Prostate gland (tissue), 2 donors: ENCODE measurements at regions not wholly inside any gene's neighbourhood (a gene's known extent, or its start where the extent isn't known, plus 50 kb on each side); places are given as distances from the start of the nearest gene placed in this dataset.

Experiments used
- DNase-seq: peaks from one replicate; pipeline ENCODE4 v3.0.0-alpha.2; 2019; ENCODE audit warnings: low spot score
- H3K27ac ChIP-seq, 2 donors: fragments of 200-600 bp; sonication (generic); 2 replicates each; pipeline ENCODE4 v1.5.1; 2017 to 2019
- H3K27me3 ChIP-seq: fragments of 200-600 bp; sonication (generic); replicated peaks from 2 replicates; pipeline ENCODE4 v1.5.1; 2019; ENCODE audit not compliant: insufficient read depth
- H3K36me3 ChIP-seq, 2 donors: fragments of 200-600 bp; sonication (generic); 1 replicate in 1 of 2; 2 replicates in 1 of 2; pipeline versions ENCODE4 v1.5.1 to v1.8.1; 2017 to 2019
- H3K4me1 ChIP-seq: fragments of 200-600 bp; sonication (generic); replicated peaks from 2 replicates; pipeline ENCODE4 v1.5.1; 2019
- H3K4me3 ChIP-seq, 2 donors: fragments of 200-600 bp; sonication (generic); 2 replicates each; pipeline ENCODE4 v1.5.1; 2017 to 2019
- H3K9me3 ChIP-seq: fragments of 200-600 bp; sonication (generic); 2 replicates; pipeline ENCODE4 v1.5.1; 2017
- POLR2A ChIP-seq: fragments of 450-650 bp; IDR thresholded peaks from one replicate; pipeline ENCODE4 v1.6.1; 2016; ENCODE audit warnings: antibody characterized with exemption, mild to moderate bottlenecking
- POLR2AphosphoS5 ChIP-seq: sonication (generic); formaldehyde crosslinking; IDR thresholded peaks from one replicate; pipeline ENCODE4 v1.6.1; 2017; ENCODE audit warnings: antibody characterized with exemption
- whole genome bisulfite sequencing: methylation state at CpG from one replicate; pipeline ENCODE4 v1.1.5; 2018; 5-methylcytosine and 5-hydroxymethylcytosine counted together
- intact Hi-C: fragments of 100-400 bp; cut with DNase I; formaldehyde crosslinking; loops from one replicate; pipeline ENCODE4 v1.14.2; 2022
- TF ChIP-seq, protein P1 (sequence below), 4 experiments: fragments of 200-600 bp in 2 of 4; fragments of 450-650 bp in 2 of 4; sonication (generic) in 2 of 4; IDR thresholded peaks; 1 replicate in 3 of 4; 2 replicates in 1 of 4; pipeline ENCODE4 v1.5.1; 2016 to 2019; ENCODE audit warnings: antibody characterized with exemption in 4 of 4, mild to moderate bottlenecking in 2 of 4, moderate library complexity in 2 of 4

DNA sequence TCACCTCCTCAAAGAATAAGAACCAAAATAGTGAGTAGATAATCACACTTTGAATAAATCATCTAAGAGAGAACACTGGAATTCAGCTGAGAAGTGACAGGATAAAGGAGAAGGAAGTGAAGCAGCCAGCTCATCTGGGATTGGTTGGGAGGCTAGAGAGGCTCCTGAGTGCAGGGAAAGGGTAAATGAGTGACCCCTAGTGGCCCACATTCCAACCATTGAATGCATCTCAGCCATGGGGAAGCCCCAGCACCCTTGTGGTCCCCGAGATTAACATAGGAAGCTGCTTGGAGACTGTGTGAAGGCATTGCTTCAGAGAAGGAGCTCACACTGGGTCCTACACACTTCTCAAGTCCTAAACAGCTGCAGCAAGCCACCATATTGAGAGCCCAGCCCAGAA lies 82.3 kb downstream of the JRKL start:
- intact Hi-C loops: no loop called here
- no peaks in the 10 kb centered on the region for H3K9me3 ChIP-seq
- H3K36me3 ChIP-seq: no peaks in the 10 kb centered on the region
- 85% methylated on average over 1 of the region's 1 CpG for WGBS
- no peak for DNase-seq
- no peak overlapping the region for H3K27ac ChIP-seq
- no peak overlapping the region for H3K4me3 ChIP-seq
- no peaks in the 10 kb centered on the region for H3K4me1 ChIP-seq
- H3K27me3 ChIP-seq: no peaks in the 10 kb centered on the region
- TF ChIP-seq, protein P1, sequence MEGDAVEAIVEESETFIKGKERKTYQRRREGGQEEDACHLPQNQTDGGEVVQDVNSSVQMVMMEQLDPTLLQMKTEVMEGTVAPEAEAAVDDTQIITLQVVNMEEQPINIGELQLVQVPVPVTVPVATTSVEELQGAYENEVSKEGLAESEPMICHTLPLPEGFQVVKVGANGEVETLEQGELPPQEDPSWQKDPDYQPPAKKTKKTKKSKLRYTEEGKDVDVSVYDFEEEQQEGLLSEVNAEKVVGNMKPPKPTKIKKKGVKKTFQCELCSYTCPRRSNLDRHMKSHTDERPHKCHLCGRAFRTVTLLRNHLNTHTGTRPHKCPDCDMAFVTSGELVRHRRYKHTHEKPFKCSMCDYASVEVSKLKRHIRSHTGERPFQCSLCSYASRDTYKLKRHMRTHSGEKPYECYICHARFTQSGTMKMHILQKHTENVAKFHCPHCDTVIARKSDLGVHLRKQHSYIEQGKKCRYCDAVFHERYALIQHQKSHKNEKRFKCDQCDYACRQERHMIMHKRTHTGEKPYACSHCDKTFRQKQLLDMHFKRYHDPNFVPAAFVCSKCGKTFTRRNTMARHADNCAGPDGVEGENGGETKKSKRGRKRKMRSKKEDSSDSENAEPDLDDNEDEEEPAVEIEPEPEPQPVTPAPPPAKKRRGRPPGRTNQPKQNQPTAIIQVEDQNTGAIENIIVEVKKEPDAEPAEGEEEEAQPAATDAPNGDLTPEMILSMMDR (IDR thresholded peaks at IDR 0.05): no peak
- no peak for TF ChIP-seq POLR2A
- TF ChIP-seq POLR2AphosphoS5: no peak

DNA sequence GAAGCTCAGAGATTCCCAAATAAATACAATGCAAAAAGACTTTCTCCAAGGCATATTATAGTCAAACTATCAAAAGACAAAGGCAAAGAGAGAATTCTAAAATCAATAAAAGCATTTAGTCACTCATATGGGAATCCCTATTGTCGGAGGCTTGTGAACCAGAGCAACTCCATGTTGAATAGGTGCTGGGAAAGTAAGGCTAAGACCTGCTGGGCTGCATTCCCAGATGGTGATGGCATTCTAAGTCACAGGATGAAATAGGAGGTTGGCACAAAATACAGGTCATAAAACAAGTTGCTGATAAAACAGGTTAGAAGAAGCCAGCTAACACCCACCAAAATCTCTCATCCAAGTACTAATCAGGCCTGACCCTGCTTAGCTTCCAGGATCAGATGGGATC lies 84.5 kb downstream of the JRKL start:
- DNase-seq: no peak
- no peak overlapping the region for H3K27ac ChIP-seq
- no peaks in the 10 kb centered on the region for H3K9me3 ChIP-seq
- no peaks in the 10 kb centered on the region for H3K27me3 ChIP-seq
- no peak overlapping the region for H3K4me3 ChIP-seq
- TF ChIP-seq, protein P1 (IDR thresholded peaks at IDR 0.05): no peak
- TF ChIP-seq POLR2A (no peak), POLR2AphosphoS5 (no peak)
- WGBS: 86% methylated on average over 1 of the region's 1 CpG
- H3K36me3 ChIP-seq: no peaks in the 10 kb centered on the region
- intact Hi-C loops: no loop called here
- H3K4me1 ChIP-seq: no peaks in the 10 kb centered on the region

DNA sequence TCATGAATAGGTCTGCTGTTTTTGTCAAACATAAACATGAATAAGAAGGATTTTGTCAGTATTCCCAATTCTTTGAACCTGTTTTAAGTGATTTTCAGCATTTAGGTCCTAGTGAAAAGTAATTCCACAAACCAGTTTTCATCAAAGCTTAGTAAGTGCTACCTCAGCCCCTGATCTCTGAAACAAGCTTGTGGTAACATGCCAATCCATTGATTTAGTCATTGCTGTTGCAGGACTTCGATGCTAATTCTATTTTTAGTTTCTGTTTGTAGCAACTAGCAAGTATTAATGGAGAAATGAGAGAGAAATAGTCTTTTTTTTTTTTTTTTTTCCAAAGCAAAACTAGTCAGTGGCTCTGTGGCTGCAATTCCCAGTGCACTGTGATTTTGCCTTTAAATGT lies 91.4 kb downstream of the JRKL start:
- WGBS: 13% methylated on average over 1 of the region's 1 CpG
- intact Hi-C loops: no loop called here
- no peaks in the 10 kb centered on the region for H3K27me3 ChIP-seq
- H3K4me3 ChIP-seq: no peak overlapping the region
- DNase-seq: no peak
- no peaks in the 10 kb centered on the region for H3K36me3 ChIP-seq
- no peak overlapping the region for H3K27ac ChIP-seq
- no peaks in the 10 kb centered on the region for H3K9me3 ChIP-seq
- H3K4me1 ChIP-seq: no peaks in the 10 kb centered on the region
- TF ChIP-seq, protein P1 (IDR thresholded peaks at IDR 0.05): no peak
- no peak for TF ChIP-seq POLR2AphosphoS5
- no peak for TF ChIP-seq POLR2A

DNA sequence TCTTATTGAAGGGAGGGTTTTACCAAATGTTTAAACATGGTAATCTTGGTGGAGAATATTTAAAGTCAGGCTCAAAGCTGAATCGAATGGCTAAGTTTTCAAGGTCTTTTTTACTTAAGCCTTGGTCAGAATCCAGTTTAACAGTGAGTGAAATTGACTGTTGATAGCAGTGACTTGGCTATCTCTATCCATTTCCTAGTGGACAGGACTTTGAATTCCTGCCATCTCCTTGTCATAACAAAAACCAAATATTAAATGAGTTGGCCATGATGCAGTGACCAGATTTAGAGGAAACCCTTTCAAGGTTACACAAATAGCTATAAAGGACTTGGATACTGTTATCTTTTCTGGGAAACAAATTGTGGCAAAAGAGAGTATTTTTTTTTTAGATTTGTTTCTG lies 92.0 kb downstream of the JRKL start:
- Histone ChIP-seq H3K36me3 (no peaks in the 10 kb centered on the region), H3K4me3 (no peak overlapping the region), H3K4me1 (no peaks in the 10 kb centered on the region), H3K9me3 (no peaks in the 10 kb centered on the region), H3K27ac (no peak overlapping the region), H3K27me3 (no peaks in the 10 kb centered on the region)
- WGBS: 50% methylated on average over 1 of the region's 1 CpG
- intact Hi-C loops: no loop called here
- DNase-seq: no peak
- TF ChIP-seq, protein P1 (IDR thresholded peaks at IDR 0.05): no peak
- no peak for TF ChIP-seq POLR2A

DNA sequence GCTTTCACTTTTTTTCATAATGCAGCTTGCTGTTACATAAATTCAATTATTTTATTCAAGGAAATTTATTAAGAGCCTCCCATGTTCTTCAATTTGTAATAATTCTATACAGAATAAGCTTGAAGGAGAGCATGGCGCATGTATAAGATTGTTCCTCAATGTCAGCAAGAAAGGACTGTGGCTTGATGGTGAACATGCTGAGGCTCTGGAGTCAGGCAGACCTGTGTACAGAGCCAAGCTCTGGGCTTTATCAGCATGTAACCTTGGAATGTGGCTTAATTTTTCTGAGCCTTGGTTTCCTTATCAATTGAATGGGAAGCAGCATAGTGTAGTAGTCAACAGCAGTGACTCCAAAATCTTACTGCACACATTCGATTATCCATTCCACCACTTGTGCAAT lies 92.4 kb downstream of the JRKL start:
- no peak for TF ChIP-seq POLR2AphosphoS5
- TF ChIP-seq POLR2A: no peak
- TF ChIP-seq, protein P1 (IDR thresholded peaks at IDR 0.05): no peak
- Histone ChIP-seq H3K4me3 (no peak overlapping the region), H3K36me3 (no peaks in the 10 kb centered on the region), H3K27me3 (no peaks in the 10 kb centered on the region), H3K27ac (no peak overlapping the region), H3K9me3 (no peaks in the 10 kb centered on the region), H3K4me1 (no peaks in the 10 kb centered on the region)
- intact Hi-C loops: no loop called here
- DNase-seq: no peak
- WGBS: 94% methylated on average over 2 of the region's 2 CpGs
